Coronary artery (tissue), 2 donors: ENCODE measurements at regions not wholly inside any gene's neighbourhood (a gene's known extent, or its start where the extent isn't known, plus 50 kb on each side); places are given as distances from the start of the nearest gene placed in this dataset.

Experiments used
- DNase-seq: peaks from one replicate; pipeline ENCODE4 v3.0.0-alpha.2; 2017; ENCODE audit warnings: low spot score
- H3K27ac ChIP-seq, 2 donors: fragments of 200-600 bp; sonication (generic); one replicate each; pipeline ENCODE4 v1.5.1; 2016 to 2019
- H3K4me3 ChIP-seq: fragments of 200-600 bp; sonication (generic); 2 replicates; pipeline ENCODE4 v1.5.1; 2016; ENCODE audit warnings: mild to moderate bottlenecking, moderate library complexity
- CTCF ChIP-seq: fragments of 200-600 bp; sonication (generic); IDR thresholded peaks from one replicate; pipeline ENCODE4 v1.5.1; 2019; ENCODE audit warnings: antibody characterized with exemption

- DNase-seq: no peak
- no peak overlapping the region for H3K27ac ChIP-seq
- peak overlapping the region; percentile 55 for H3K4me3 ChIP-seq
- no peak for TF ChIP-seq CTCF
These were observed 200.4 kb upstream of the N4BP1 start for GRCh38 chr16:48810436-48810802.

- TF ChIP-seq CTCF: no peak
- Histone ChIP-seq H3K4me3 (no peak overlapping the region), H3K27ac (no peak overlapping the region)
- no peak for DNase-seq
These were observed 180.2 kb upstream of the N4BP1 start for GRCh38 chr16:48790151-48790550.

GRCh38 chr16:48788475-48788874 is 178.5 kb upstream of the N4BP1 start:
- H3K27ac ChIP-seq: no peak overlapping the region
- H3K4me3 ChIP-seq: no peak overlapping the region
- TF ChIP-seq CTCF: no peak
- DNase-seq: no peak

- TF ChIP-seq CTCF: no peak
- Histone ChIP-seq H3K4me3 (no peak overlapping the region), H3K27ac (no peak overlapping the region)
- no peak for DNase-seq
These were observed 135.6 kb upstream of the N4BP1 start for GRCh38 chr16:48745541-48745940.

- TF ChIP-seq CTCF: no peak
- H3K4me3 ChIP-seq: no peak overlapping the region
- DNase-seq: no peak
- H3K27ac ChIP-seq: no peak overlapping the region
These were observed 131.0 kb upstream of the N4BP1 start for GRCh38 chr16:48740964-48741363.

GRCh38 chr16:48734220-48734619 is 124.2 kb upstream of the N4BP1 start:
- Histone ChIP-seq H3K4me3 (no peak overlapping the region), H3K27ac (no peak overlapping the region)
- no peak for TF ChIP-seq CTCF
- DNase-seq: no peak

- TF ChIP-seq CTCF: no peak
- H3K4me3 ChIP-seq: no peak overlapping the region
- no peak for DNase-seq
- H3K27ac ChIP-seq: no peak overlapping the region
These were observed 94.7 kb upstream of the N4BP1 start for GRCh38 chr16:48704710-48705109.
